ENCODE measurements at regions not wholly inside any gene's neighbourhood (a gene's known extent, or its start where the extent isn't known, plus 50 kb on each side); places are given as distances from the start of the nearest gene placed in this dataset.

DNA sequence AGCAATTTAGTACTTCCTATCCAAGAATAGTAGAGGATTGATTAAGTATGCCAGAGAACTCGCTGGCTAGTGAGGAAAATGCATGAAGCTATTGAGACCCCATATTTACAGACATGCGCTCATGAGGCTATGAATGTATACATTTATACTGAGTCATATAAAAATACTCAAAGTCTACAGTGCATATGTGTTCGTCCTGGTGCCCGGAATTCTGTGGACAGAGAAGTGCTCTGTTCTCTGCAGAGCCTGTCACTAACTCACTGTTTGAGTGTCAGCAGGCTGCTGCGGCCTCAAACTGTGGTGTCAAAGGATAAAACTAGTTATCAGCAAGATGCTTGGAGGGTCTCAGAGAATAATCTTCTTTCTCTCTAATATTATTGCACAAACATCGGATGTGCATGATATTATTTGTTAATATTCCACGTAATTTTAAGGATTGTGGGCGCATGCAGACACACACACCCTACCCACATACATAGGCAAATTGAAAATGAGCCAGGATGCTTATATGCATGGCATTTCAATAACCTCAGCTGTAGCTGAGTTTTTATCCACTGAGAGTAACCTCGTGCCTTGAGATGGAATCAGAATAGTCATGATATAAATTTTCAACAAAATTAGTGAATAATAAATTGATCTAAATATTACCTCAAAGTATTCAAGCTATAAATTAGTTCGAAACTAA, 50.0 kb upstream of the TSC22D2 start:
- Histone ChIP-seq H3K9me3 (ENCODE audit: control extremely low read depth in 1 of 3, control insufficient read depth in 2 of 3, insufficient read depth in 1 of 3, low read length in 2 of 3) (no peaks in the 10 kb centered on the region), H3K36me3 (replicated peaks in 1 of 2; ENCODE audit: control extremely low read depth in 1 of 2, control insufficient read depth in 1 of 2, extremely low read depth in 1 of 2, insufficient read depth in 2 of 2, low read length in 1 of 2) (no peaks in the 10 kb centered on the region), H3K4me1 (ENCODE audit: control insufficient read depth in 2 of 2, insufficient read depth in 2 of 2, low read length in 2 of 2) (no peaks in the 10 kb centered on the region), H2AFZ (ENCODE audit: insufficient read depth, low read depth, low read length, poor library complexity, severe bottlenecking) (no peak overlapping the region), H3K4me3 (ENCODE audit: control extremely low read depth in 1 of 5, extremely low read depth in 1 of 5, insufficient read depth in 1 of 5, low read depth in 2 of 5, low read length in 4 of 5) (no peak overlapping the region), H3K79me2 (ENCODE audit: control insufficient read depth, insufficient read depth, low read length) (no peaks in the 10 kb centered on the region), H3K9ac (ENCODE audit: low read length) (no peak overlapping the region), H3K27me3 (replicated peaks in 1 of 4; ENCODE audit: control extremely low read depth in 1 of 4, control insufficient read depth in 3 of 4, insufficient read depth in 4 of 4, low read length in 3 of 4) (no peaks in the 10 kb centered on the region), H4K20me1 (ENCODE audit: control insufficient read depth, insufficient read depth, low read length, poor library complexity, severe bottlenecking) (no peaks in the 10 kb centered on the region), H3K4me2 (replicated peaks; ENCODE audit: low read depth, low read length, poor library complexity, severe bottlenecking) (no peak overlapping the region), H3K27ac (ENCODE audit: low read length in 2 of 2) (no peak overlapping the region)
- ChIA-PET CTCF (no interaction called here), POLR2A (no interaction called here)
- DNase-seq, result no peak
- H3K4me1 Mint-ChIP-seq, result peaks cover 2% of the 10 kb centered on the region
- H3K4me3 Mint-ChIP-seq, result no peak overlapping the region
- no peak overlapping the region for H3K27ac Mint-ChIP-seq
- TF ChIP-seq EZH2 (IDR thresholded peaks at IDR 0.05; ENCODE audit: borderline replicate concordance, insufficient read depth, low read depth, low read length, poor library complexity, severe bottlenecking) (no peak), CTCF (IDR thresholded peaks at IDR 0.05) (no peak)
- intact Hi-C loops (cut with micrococcal nuclease), result no loop called here
- WGBS (ENCODE audit: insufficient coverage), result no CpG with 5 or more reads among the region's 10 CpGs
- no peak for ATAC-seq (ENCODE audit: low read depth)
- no peaks in the 10 kb centered on the region for H3K9me3 Mint-ChIP-seq (ENCODE audit: insufficient read depth)
- peaks cover 3% of the 10 kb centered on the region for H3K27me3 Mint-ChIP-seq

DNA sequence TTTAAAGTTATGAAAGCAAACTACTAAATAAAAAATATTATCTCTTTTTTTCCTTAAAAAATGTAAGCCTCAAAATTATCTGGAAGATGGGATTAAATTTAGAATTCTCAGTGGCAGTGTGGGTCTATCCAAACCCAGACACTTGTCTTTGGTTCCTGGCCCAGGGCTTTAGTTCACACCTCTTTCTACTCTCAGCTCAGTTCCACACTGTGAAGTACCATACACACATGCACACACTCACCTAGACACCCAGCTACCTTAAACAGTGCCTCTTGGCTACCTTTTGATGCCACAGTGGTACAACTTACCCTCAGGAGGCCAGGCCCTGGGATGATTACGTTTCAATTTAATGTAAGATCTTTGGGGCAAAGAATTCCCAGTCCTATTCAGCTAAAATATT, 51.0 kb upstream of the TSC22D2 start:
- intact Hi-C loops (cut with micrococcal nuclease), result no loop called here
- no peak overlapping the region for H3K27ac ChIP-seq (ENCODE audit: low read length in 2 of 2)
- Mint-ChIP-seq H3K4me1 (peaks cover 2% of the 10 kb centered on the region), H3K4me3 (no peak overlapping the region), H3K27me3 (peaks cover 3% of the 10 kb centered on the region), H3K27ac (no peak overlapping the region), H3K9me3 (ENCODE audit: insufficient read depth) (no peaks in the 10 kb centered on the region)
- no peaks in the 10 kb centered on the region for H3K9me3 ChIP-seq (ENCODE audit: control extremely low read depth in 1 of 3, control insufficient read depth in 2 of 3, insufficient read depth in 1 of 3, low read length in 2 of 3)
- no peaks in the 10 kb centered on the region for H3K79me2 ChIP-seq (ENCODE audit: control insufficient read depth, insufficient read depth, low read length)
- H3K4me3 ChIP-seq (ENCODE audit: control extremely low read depth in 1 of 5, extremely low read depth in 1 of 5, insufficient read depth in 1 of 5, low read depth in 2 of 5, low read length in 4 of 5), result no peak overlapping the region
- ATAC-seq (ENCODE audit: low read depth), result no peak
- no peaks in the 10 kb centered on the region for H4K20me1 ChIP-seq (ENCODE audit: control insufficient read depth, insufficient read depth, low read length, poor library complexity, severe bottlenecking)
- no peak overlapping the region for H3K9ac ChIP-seq (ENCODE audit: low read length)
- H3K27me3 ChIP-seq (replicated peaks in 1 of 4; ENCODE audit: control extremely low read depth in 1 of 4, control insufficient read depth in 3 of 4, insufficient read depth in 4 of 4, low read length in 3 of 4), result no peaks in the 10 kb centered on the region
- H3K36me3 ChIP-seq (replicated peaks in 1 of 2; ENCODE audit: control extremely low read depth in 1 of 2, control insufficient read depth in 1 of 2, extremely low read depth in 1 of 2, insufficient read depth in 2 of 2, low read length in 1 of 2), result no peaks in the 10 kb centered on the region
- ChIA-PET POLR2A (no interaction called here), CTCF (no interaction called here)
- no peaks in the 10 kb centered on the region for H3K4me1 ChIP-seq (ENCODE audit: control insufficient read depth in 2 of 2, insufficient read depth in 2 of 2, low read length in 2 of 2)
- WGBS (ENCODE audit: insufficient coverage), result no CpG with 5 or more reads among the region's 1 CpG
- DNase-seq, result no peak
- no peak overlapping the region for H3K4me2 ChIP-seq (replicated peaks; ENCODE audit: low read depth, low read length, poor library complexity, severe bottlenecking)
- H2AFZ ChIP-seq (ENCODE audit: insufficient read depth, low read depth, low read length, poor library complexity, severe bottlenecking), result no peak overlapping the region
- TF ChIP-seq CTCF (IDR thresholded peaks at IDR 0.05), result no peak
- TF ChIP-seq EZH2 (IDR thresholded peaks at IDR 0.05; ENCODE audit: borderline replicate concordance, insufficient read depth, low read depth, low read length, poor library complexity, severe bottlenecking), result no peak
